SK-N-SH treated with all-trans-retinoic acid at 6 μM for 48 hours (cell line): ENCODE measurements at regions not wholly inside any gene's neighbourhood (a gene's known extent, or its start where the extent isn't known, plus 50 kb on each side); places are given as distances from the start of the nearest gene placed in this dataset.

Experiments
- ATAC-seq: fragments of 200-7000 bp; cut with Tn5 transposase; 3 replicates; pipeline ENCODE4 v1.9.1; 2020; ENCODE audit warnings: mild to moderate bottlenecking, moderate library complexity
- ARNTL ChIP-seq: fragments of 450-650 bp; formaldehyde crosslinking; IDR thresholded peaks from 2 replicates; pipeline ENCODE4 v1.5.0; 2020; ENCODE audit warnings: low read depth, mild to moderate bottlenecking, moderate library complexity, borderline replicate concordance
- BACH2 ChIP-seq: fragments of 250-450 bp; sonication (Bioruptor Pico); IDR thresholded peaks from 2 replicates; pipeline ENCODE4 v1.9.0; 2021; ENCODE audit warnings: mild to moderate bottlenecking, borderline replicate concordance
- CSDC2 ChIP-seq: fragments of 250-450 bp; sonication (Bioruptor Pico); IDR thresholded peaks from 2 replicates; pipeline ENCODE4 v1.5.0; 2020; ENCODE audit warnings: mild to moderate bottlenecking, moderate library complexity
- GLIS3 ChIP-seq: fragments of 250-450 bp; sonication (Bioruptor Pico); IDR thresholded peaks from 2 replicates; pipeline ENCODE4 v1.5.0; 2020; ENCODE audit warnings: mild to moderate bottlenecking, moderate library complexity
- ISL1 ChIP-seq: fragments of 250-450 bp; sonication (Bioruptor Pico); IDR thresholded peaks from 2 replicates; pipeline ENCODE4 v2.1.2; 2022; ENCODE audit warnings: mild to moderate bottlenecking, moderate library complexity
- OSR1 ChIP-seq: fragments of 250-450 bp; sonication (Bioruptor Pico); IDR thresholded peaks from 2 replicates; pipeline ENCODE4 v1.8.0; 2022; ENCODE audit warnings: moderate library complexity, mild to moderate bottlenecking, inconsistent platforms
- PPARA ChIP-seq: fragments of 250-450 bp; sonication (Bioruptor Pico); IDR thresholded peaks from 2 replicates; pipeline ENCODE4 v1.5.0; 2020; ENCODE audit warnings: mild to moderate bottlenecking, borderline replicate concordance
- RARB ChIP-seq: fragments of 250-450 bp; sonication (Bioruptor Pico); IDR thresholded peaks from 2 replicates; pipeline ENCODE4 v1.8.0; 2021; ENCODE audit warnings: mild to moderate bottlenecking, moderate library complexity
- SNAI2 ChIP-seq: fragments of 250-450 bp; sonication (Bioruptor Pico); IDR thresholded peaks from 2 replicates; pipeline ENCODE4 v1.5.0; 2020; ENCODE audit warnings: mild to moderate bottlenecking, moderate library complexity
- TCF4 ChIP-seq: fragments of 250-450 bp; sonication (Bioruptor Pico); IDR thresholded peaks from 2 replicates; pipeline ENCODE4 v1.8.0; 2021; ENCODE audit warnings: mild to moderate bottlenecking, moderate library complexity, borderline replicate concordance
- TOX ChIP-seq: fragments of 250-450 bp; sonication (Bioruptor Pico); IDR thresholded peaks from 2 replicates; pipeline ENCODE4 v1.8.0; 2021; ENCODE audit warnings: mild to moderate bottlenecking, moderate library complexity, borderline replicate concordance
- ZC3H10 ChIP-seq: fragments of 250-450 bp; sonication (Bioruptor Pico); IDR thresholded peaks from 2 replicates; pipeline ENCODE4 v1.5.1; 2021; ENCODE audit warnings: mild to moderate bottlenecking, moderate library complexity
- ZFP3 ChIP-seq: fragments of 250-450 bp; sonication (Bioruptor Pico); IDR thresholded peaks from 2 replicates; pipeline ENCODE4 v1.5.0; 2020; ENCODE audit warnings: mild to moderate bottlenecking, moderate library complexity
- ZFP30 ChIP-seq: fragments of 450-650 bp; formaldehyde crosslinking; IDR thresholded peaks from 2 replicates; pipeline ENCODE4 v1.5.0; 2022; ENCODE audit warnings: mild to moderate bottlenecking, moderate library complexity
- ZNF565 ChIP-seq: fragments of 450-650 bp; formaldehyde crosslinking; conservative IDR thresholded peaks from 2 replicates; pipeline ENCODE4 v1.5.0; 2020; ENCODE audit warnings: low read depth, mild to moderate bottlenecking, moderate library complexity
- ZNF70 ChIP-seq: fragments of 450-650 bp; formaldehyde crosslinking; IDR thresholded peaks from 2 replicates; pipeline ENCODE4 v1.5.0; 2020; ENCODE audit warnings: mild to moderate bottlenecking, moderate library complexity
- ZNF8 ChIP-seq: fragments of 450-650 bp; formaldehyde crosslinking; IDR thresholded peaks from 2 replicates; pipeline ENCODE4 v1.5.0; 2020; ENCODE audit warnings: mild to moderate bottlenecking, moderate library complexity
- TF ChIP-seq, protein P1 (sequence below): fragments of 250-450 bp; sonication (Bioruptor Pico); IDR thresholded peaks from 2 replicates; pipeline ENCODE4 v1.8.0; 2021; ENCODE audit warnings: low read depth, mild to moderate bottlenecking, moderate library complexity, borderline replicate concordance
- TF ChIP-seq, protein P2 (sequence below): fragments of 250-450 bp; sonication (Bioruptor Pico); IDR thresholded peaks from 2 replicates; pipeline ENCODE4 v1.5.1; 2020; ENCODE audit warnings: low read depth, mild to moderate bottlenecking, moderate library complexity
- TF ChIP-seq, protein P3 (sequence below): fragments of 250-450 bp; sonication (Bioruptor Pico); IDR thresholded peaks from 2 replicates; pipeline ENCODE4 v1.8.0; 2020; ENCODE audit warnings: mild to moderate bottlenecking, moderate library complexity, borderline replicate concordance
- TF ChIP-seq, protein P4 (sequence below): fragments of 250-450 bp; sonication (Bioruptor Pico); IDR thresholded peaks from 2 replicates; pipeline ENCODE4 v1.5.0; 2020; ENCODE audit warnings: mild to moderate bottlenecking, moderate library complexity
- TF ChIP-seq, protein P5 (sequence below): fragments of 250-450 bp; sonication (Bioruptor Pico); IDR thresholded peaks from 2 replicates; pipeline ENCODE4 v1.5.1; 2021; ENCODE audit warnings: mild to moderate bottlenecking, moderate library complexity

DNA sequence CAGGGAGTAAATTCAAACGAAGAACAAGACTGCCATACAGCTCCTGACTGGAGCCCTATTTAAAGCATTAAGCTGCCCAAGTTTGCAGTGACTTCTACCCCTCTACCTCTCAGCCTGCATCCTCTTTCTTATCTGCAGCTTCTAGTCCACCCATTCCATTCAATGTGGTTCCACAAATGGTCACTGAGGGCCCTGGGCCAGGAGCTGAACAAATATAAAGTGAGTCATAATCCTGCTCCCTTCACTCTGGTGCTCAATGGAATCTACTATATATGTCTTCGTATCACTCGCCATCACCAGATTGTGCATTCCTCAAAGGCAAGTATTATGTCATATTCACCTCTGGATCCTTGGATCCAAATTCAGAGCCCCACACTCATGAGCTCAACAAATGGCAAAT is 398.7 kb downstream of the BRINP2 start:
- ATAC-seq, result no peak
- no peak for TF ChIP-seq ZNF565
- TF ChIP-seq RARB (CRISPR knock-in tag), result no peak
- no peak for TF ChIP-seq TOX
- TF ChIP-seq, protein P1, sequence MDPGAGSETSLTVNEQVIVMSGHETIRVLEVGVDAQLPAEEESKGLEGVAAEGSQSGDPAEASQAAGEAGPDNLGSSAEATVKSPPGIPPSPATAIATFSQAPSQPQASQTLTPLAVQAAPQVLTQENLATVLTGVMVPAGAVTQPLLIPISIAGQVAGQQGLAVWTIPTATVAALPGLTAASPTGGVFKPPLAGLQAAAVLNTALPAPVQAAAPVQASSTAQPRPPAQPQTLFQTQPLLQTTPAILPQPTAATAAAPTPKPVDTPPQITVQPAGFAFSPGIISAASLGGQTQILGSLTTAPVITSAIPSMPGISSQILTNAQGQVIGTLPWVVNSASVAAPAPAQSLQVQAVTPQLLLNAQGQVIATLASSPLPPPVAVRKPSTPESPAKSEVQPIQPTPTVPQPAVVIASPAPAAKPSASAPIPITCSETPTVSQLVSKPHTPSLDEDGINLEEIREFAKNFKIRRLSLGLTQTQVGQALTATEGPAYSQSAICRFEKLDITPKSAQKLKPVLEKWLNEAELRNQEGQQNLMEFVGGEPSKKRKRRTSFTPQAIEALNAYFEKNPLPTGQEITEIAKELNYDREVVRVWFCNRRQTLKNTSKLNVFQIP (CRISPR knock-in tag), result no peak
- TF ChIP-seq ZNF70 (CRISPR knock-in tag), result no peak
- no peak for TF ChIP-seq SNAI2
- TF ChIP-seq, protein P2, sequence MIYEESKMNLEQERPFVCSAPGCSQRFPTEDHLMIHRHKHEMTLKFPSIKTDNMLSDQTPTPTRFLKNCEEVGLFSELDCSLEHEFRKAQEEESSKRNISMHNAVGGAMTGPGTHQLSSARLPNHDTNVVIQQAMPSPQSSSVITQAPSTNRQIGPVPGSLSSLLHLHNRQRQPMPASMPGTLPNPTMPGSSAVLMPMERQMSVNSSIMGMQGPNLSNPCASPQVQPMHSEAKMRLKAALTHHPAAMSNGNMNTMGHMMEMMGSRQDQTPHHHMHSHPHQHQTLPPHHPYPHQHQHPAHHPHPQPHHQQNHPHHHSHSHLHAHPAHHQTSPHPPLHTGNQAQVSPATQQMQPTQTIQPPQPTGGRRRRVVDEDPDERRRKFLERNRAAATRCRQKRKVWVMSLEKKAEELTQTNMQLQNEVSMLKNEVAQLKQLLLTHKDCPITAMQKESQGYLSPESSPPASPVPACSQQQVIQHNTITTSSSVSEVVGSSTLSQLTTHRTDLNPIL (CRISPR knock-in tag), result no peak
- TF ChIP-seq PPARA (CRISPR knock-in tag), result no peak
- TF ChIP-seq, protein P3, sequence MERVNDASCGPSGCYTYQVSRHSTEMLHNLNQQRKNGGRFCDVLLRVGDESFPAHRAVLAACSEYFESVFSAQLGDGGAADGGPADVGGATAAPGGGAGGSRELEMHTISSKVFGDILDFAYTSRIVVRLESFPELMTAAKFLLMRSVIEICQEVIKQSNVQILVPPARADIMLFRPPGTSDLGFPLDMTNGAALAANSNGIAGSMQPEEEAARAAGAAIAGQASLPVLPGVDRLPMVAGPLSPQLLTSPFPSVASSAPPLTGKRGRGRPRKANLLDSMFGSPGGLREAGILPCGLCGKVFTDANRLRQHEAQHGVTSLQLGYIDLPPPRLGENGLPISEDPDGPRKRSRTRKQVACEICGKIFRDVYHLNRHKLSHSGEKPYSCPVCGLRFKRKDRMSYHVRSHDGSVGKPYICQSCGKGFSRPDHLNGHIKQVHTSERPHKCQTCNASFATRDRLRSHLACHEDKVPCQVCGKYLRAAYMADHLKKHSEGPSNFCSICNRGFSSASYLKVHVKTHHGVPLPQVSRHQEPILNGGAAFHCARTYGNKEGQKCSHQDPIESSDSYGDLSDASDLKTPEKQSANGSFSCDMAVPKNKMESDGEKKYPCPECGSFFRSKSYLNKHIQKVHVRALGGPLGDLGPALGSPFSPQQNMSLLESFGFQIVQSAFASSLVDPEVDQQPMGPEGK (CRISPR knock-in tag), result no peak
- no peak for TF ChIP-seq GLIS3 (CRISPR knock-in tag)
- no peak for TF ChIP-seq ZFP3 (CRISPR knock-in tag)
- TF ChIP-seq CSDC2 (CRISPR knock-in tag), result no peak
- TF ChIP-seq, all 23 proteins: peak for 0

DNA sequence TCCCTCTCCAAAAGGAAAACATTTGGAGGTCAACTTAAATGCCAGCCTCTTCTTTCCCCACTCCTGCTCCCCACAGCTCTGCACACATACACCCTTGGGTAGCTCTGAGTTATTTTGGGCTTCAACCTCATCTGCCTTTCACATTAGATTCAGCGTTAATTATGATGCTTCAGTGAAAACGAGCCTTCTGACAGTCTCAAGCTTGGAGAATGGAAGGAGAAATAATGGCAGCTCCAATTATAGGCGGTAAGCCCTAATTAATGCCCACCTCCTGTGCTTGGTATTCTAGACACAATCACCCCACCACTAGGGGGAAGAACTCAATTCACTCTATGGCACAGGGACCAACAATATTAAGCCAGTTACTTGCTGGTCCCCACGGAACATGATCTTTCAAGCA is 397.9 kb downstream of the BRINP2 start:
- no peak for ATAC-seq
- no peak for TF ChIP-seq ZNF565
- TF ChIP-seq RARB (CRISPR knock-in tag), result no peak
- no peak for TF ChIP-seq ZFP3 (CRISPR knock-in tag)

DNA sequence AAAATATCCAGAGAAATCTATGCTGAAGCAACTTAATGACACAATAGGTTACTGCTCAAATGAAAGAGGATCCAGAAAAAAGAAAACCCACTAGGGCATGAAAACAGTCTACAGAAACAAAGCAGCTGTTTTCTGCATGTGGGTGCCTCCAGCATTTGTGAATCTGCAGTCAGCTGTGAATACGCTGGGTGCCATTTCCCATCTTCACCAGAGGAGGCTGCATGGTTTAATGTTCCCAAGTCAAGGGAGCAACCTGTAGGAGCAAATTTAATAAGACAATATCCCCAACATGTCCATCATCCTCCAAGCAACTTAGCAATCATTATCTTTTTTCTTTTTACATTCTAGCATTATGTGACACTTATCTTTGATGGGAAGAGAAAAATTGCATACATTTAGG is 396.6 kb downstream of the BRINP2 start:
- TF ChIP-seq OSR1 (CRISPR knock-in tag) (no peak), ZFP30 (no peak), ISL1 (CRISPR knock-in tag) (no peak), ZNF70 (CRISPR knock-in tag) (no peak), ZNF8 (CRISPR knock-in tag) (no peak), CSDC2 (CRISPR knock-in tag) (no peak), GLIS3 (CRISPR knock-in tag) (no peak), TOX (no peak), RARB (CRISPR knock-in tag) (no peak), SNAI2 (no peak), TCF4 (CRISPR knock-in tag) (no peak), ZC3H10 (CRISPR knock-in tag) (no peak), PPARA (CRISPR knock-in tag) (no peak), BACH2 (no peak), ARNTL (no peak)
- TF ChIP-seq, protein P4, sequence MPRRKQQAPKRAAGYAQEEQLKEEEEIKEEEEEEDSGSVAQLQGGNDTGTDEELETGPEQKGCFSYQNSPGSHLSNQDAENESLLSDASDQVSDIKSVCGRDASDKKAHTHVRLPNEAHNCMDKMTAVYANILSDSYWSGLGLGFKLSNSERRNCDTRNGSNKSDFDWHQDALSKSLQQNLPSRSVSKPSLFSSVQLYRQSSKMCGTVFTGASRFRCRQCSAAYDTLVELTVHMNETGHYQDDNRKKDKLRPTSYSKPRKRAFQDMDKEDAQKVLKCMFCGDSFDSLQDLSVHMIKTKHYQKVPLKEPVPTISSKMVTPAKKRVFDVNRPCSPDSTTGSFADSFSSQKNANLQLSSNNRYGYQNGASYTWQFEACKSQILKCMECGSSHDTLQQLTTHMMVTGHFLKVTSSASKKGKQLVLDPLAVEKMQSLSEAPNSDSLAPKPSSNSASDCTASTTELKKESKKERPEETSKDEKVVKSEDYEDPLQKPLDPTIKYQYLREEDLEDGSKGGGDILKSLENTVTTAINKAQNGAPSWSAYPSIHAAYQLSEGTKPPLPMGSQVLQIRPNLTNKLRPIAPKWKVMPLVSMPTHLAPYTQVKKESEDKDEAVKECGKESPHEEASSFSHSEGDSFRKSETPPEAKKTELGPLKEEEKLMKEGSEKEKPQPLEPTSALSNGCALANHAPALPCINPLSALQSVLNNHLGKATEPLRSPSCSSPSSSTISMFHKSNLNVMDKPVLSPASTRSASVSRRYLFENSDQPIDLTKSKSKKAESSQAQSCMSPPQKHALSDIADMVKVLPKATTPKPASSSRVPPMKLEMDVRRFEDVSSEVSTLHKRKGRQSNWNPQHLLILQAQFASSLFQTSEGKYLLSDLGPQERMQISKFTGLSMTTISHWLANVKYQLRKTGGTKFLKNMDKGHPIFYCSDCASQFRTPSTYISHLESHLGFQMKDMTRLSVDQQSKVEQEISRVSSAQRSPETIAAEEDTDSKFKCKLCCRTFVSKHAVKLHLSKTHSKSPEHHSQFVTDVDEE, result no peak
- TF ChIP-seq, protein P5, sequence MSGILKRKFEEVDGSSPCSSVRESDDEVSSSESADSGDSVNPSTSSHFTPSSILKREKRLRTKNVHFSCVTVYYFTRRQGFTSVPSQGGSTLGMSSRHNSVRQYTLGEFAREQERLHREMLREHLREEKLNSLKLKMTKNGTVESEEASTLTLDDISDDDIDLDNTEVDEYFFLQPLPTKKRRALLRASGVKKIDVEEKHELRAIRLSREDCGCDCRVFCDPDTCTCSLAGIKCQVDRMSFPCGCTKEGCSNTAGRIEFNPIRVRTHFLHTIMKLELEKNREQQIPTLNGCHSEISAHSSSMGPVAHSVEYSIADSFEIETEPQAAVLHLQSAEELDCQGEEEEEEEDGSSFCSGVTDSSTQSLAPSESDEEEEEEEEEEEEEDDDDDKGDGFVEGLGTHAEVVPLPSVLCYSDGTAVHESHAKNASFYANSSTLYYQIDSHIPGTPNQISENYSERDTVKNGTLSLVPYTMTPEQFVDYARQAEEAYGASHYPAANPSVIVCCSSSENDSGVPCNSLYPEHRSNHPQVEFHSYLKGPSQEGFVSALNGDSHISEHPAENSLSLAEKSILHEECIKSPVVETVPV (CRISPR knock-in tag), result no peak
- ATAC-seq, result no peak
